Esophagus muscularis mucosa (tissue), 4 donors: ENCODE measurements at regions not wholly inside any gene's neighbourhood (a gene's known extent, or its start where the extent isn't known, plus 50 kb on each side); places are given as distances from the start of the nearest gene placed in this dataset.

Experiments used
- DNase-seq: peaks from one replicate; pipeline ENCODE4 v3.0.0-alpha.2; 2017; ENCODE audit errors: extremely low spot score
- H3K27ac ChIP-seq, 4 donors: fragments of 200-600 bp; sonication (generic); replicated peaks in 1 of 4; 1 replicate in 3 of 4; 2 replicates in 1 of 4; pipeline ENCODE4 v1.5.1; 2016 to 2019; ENCODE audit warnings: mild to moderate bottlenecking in 1 of 4
- H3K27me3 ChIP-seq, 4 donors: fragments of 200-600 bp; sonication (generic); one replicate each; pipeline versions ENCODE4 v1.5.1 to v1.6.0; 2016 to 2019
- H3K36me3 ChIP-seq, 4 donors: fragments of 200-600 bp; sonication (generic); one replicate each; pipeline ENCODE4 v1.5.1; 2016 to 2019
- H3K4me1 ChIP-seq, 4 donors: fragments of 200-600 bp; sonication (generic); one replicate each; pipeline ENCODE4 v1.5.1; 2016 to 2019
- H3K4me3 ChIP-seq, 4 donors: fragments of 200-600 bp; sonication (generic); 1 replicate in 2 of 4; 2 replicates in 2 of 4; pipeline ENCODE4 v1.5.1; 2016 to 2019; ENCODE audit warnings: mild to moderate bottlenecking in 4 of 4, moderate library complexity in 1 of 4
- H3K9me3 ChIP-seq, 4 donors: fragments of 200-600 bp; sonication (generic); 1 replicate in 3 of 4; 2 replicates in 1 of 4; pipeline ENCODE4 v1.5.1; 2016 to 2019
- CTCF ChIP-seq, 3 experiments: fragments of 200-600 bp in 2 of 3; fragments of 450-650 bp in 1 of 3; sonication (generic) in 2 of 3; IDR thresholded peaks; one replicate each; pipeline ENCODE4 v1.5.1; 2017 to 2019; ENCODE audit warnings: antibody characterized with exemption in 3 of 3, mild to moderate bottlenecking in 2 of 3, moderate library complexity in 1 of 3
- EP300 ChIP-seq: sonication (generic); formaldehyde crosslinking; IDR thresholded peaks from one replicate; pipeline ENCODE4 v1.6.1; 2017; ENCODE audit warnings: antibody characterized with exemption
- POLR2A ChIP-seq: fragments of 450-650 bp; IDR thresholded peaks from one replicate; pipeline ENCODE4 v1.6.1; 2017; ENCODE audit warnings: antibody characterized with exemption, moderate library complexity, mild to moderate bottlenecking, low read depth
- POLR2AphosphoS5 ChIP-seq, 2 donors: sonication (generic); formaldehyde crosslinking; IDR thresholded peaks; one replicate each; pipeline ENCODE4 v1.6.1; 2017; ENCODE audit warnings: antibody characterized with exemption in 2 of 2
- WGBS: methylation state at CpG from one replicate; pipeline ENCODE4 v1.1.5; 2018; 5-methylcytosine and 5-hydroxymethylcytosine counted together
- intact Hi-C: fragments of 100-400 bp; cut with DNase I; formaldehyde crosslinking; loops from one replicate; pipeline ENCODE4 v1.15.1; 2023

- no peaks in the 10 kb centered on the region for H3K36me3 ChIP-seq
- no peak overlapping the region for H3K27ac ChIP-seq
- peaks cover 0 to 26% (median 2%) of the 10 kb centered on the region in 4 donors for H3K27me3 ChIP-seq
- no peak overlapping the region for H3K4me3 ChIP-seq
- intact Hi-C loops, result no loop called here
- TF ChIP-seq POLR2AphosphoS5 (IDR thresholded peaks at IDR 0.05) (no peak), CTCF (IDR thresholded peaks at IDR 0.05) (no peak), POLR2A (no peak), EP300 (no peak)
- WGBS, result 68% methylated on average over 10 of the region's 10 CpGs
- DNase-seq, result no peak
- H3K4me1 ChIP-seq, result peaks cover 0 to 8% (median 0%) of the 10 kb centered on the region in 4 donors
- no peaks in the 10 kb centered on the region for H3K9me3 ChIP-seq
Observed at GRCh38 chr6:167651318-167652041, 175.2 kb upstream of the AFDN start.

DNA sequence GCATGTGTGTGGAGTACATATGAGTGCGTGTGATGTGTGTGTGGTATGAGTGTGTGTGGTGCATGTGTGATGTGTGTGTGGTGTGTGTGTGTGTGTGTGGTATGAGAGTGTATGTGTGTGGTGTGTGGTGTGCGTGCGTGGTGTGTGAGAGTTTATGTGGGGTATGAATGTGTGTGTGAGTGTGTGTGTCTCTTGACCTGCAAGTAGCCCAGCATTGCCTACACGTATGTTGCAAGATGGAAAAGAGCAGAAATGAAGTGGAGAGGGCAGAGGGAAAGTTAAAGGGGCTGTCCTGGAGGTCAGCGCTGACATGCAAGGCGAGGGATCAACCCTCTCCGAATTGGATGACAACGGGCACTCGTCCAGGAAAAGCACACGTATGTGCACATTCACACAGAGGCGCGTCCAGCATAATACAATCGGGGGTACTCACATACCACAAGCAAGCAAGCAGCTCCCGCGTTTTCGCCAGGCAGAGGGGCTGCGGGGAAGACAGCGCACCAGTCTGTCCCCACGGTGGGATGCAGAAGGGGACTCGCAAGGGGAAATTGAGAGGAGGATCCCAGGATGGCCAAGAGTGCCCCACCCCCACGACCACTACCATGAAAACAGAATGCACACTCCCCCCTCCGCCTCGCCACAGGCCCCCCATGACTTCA, 174.5 kb upstream of the AFDN start:
- Histone ChIP-seq H3K36me3 (no peaks in the 10 kb centered on the region), H3K9me3 (no peaks in the 10 kb centered on the region), H3K4me3 (no peak overlapping the region), H3K4me1 (peaks cover 0 to 8% (median 0%) of the 10 kb centered on the region in 4 donors), H3K27me3 (peaks cover 0 to 26% (median 2%) of the 10 kb centered on the region in 4 donors), H3K27ac (no peak overlapping the region)
- intact Hi-C loops, result no loop called here
- no peak for TF ChIP-seq EP300
- TF ChIP-seq CTCF (IDR thresholded peaks at IDR 0.05), result no peak
- TF ChIP-seq POLR2A, result no peak
- no peak for TF ChIP-seq POLR2AphosphoS5 (IDR thresholded peaks at IDR 0.05)
- DNase-seq, result no peak
- WGBS, result 83% methylated on average over 23 of the region's 23 CpGs

- intact Hi-C loops, result no loop called here
- H3K9me3 ChIP-seq, result no peaks in the 10 kb centered on the region
- H3K27me3 ChIP-seq, result peaks cover 0 to 26% (median 2%) of the 10 kb centered on the region in 4 donors
- no peaks in the 10 kb centered on the region for H3K36me3 ChIP-seq
- H3K27ac ChIP-seq, result no peak overlapping the region
- 77% methylated on average over 12 of the region's 13 CpGs for WGBS
- TF ChIP-seq POLR2AphosphoS5 (IDR thresholded peaks at IDR 0.05), result no peak
- TF ChIP-seq CTCF (IDR thresholded peaks at IDR 0.05), result no peak
- TF ChIP-seq POLR2A, result no peak
- TF ChIP-seq EP300, result no peak
- DNase-seq, result no peak
- peaks cover 0 to 5% (median 0%) of the 10 kb centered on the region in 4 donors for H3K4me1 ChIP-seq
- no peak overlapping the region for H3K4me3 ChIP-seq
Observed at GRCh38 chr6:167652701-167653095, 174.0 kb upstream of the AFDN start.

GRCh38 chr6:167653561-167653960, 173.2 kb upstream of the AFDN start:
- TF ChIP-seq POLR2A (no peak), POLR2AphosphoS5 (IDR thresholded peaks at IDR 0.05) (no peak), EP300 (no peak), CTCF (IDR thresholded peaks at IDR 0.05) (no peak)
- no peak for DNase-seq
- Histone ChIP-seq H3K27ac (no peak overlapping the region), H3K27me3 (peaks cover 0 to 17% (median 2%) of the 10 kb centered on the region in 4 donors), H3K4me3 (no peak overlapping the region), H3K36me3 (no peaks in the 10 kb centered on the region), H3K9me3 (no peaks in the 10 kb centered on the region), H3K4me1 (no peaks in the 10 kb centered on the region)
- intact Hi-C loops, result no loop called here
- 98% methylated on average over 21 of the region's 23 CpGs for WGBS
